MM.1S (cell line): ENCODE measurements at regions not wholly inside any gene's neighbourhood (a gene's known extent, or its start where the extent isn't known, plus 50 kb on each side); places are given as distances from the start of the nearest gene placed in this dataset.

Experiments used
- DNase-seq: peaks from one replicate; pipeline ENCODE4 v3.0.0-alpha.2; 2015
- H2AFZ ChIP-seq: fragments of 300-600 bp; sonication (generic); 2 replicates; pipeline ENCODE4 v1.6.0; 2016; ENCODE audit warnings: antibody characterized with exemption, low read length
- H3F3A ChIP-seq: fragments of 300-600 bp; sonication (generic); 2 replicates; pipeline ENCODE4 v1.6.1; 2016; ENCODE audit warnings: mild to moderate bottlenecking, antibody characterized with exemption, low read length, moderate library complexity, mixed read lengths; ENCODE audit not compliant: insufficient read depth
- H3K27ac ChIP-seq: fragments of 300-600 bp; sonication (generic); 2 replicates; pipeline ENCODE4 v1.5.1; 2016; ENCODE audit warnings: mild to moderate bottlenecking, low read length
- H3K27me3 ChIP-seq: fragments of 300-600 bp; sonication (generic); replicated peaks from 2 replicates; pipeline ENCODE4 v1.6.0; 2016; ENCODE audit warnings: low read length; ENCODE audit not compliant: insufficient read depth
- H3K36me3 ChIP-seq: fragments of 300-600 bp; sonication (generic); replicated peaks from 2 replicates; pipeline ENCODE4 v1.6.1; 2016; ENCODE audit warnings: mild to moderate bottlenecking, low read length, mixed read lengths; ENCODE audit not compliant: insufficient read depth
- H3K4me1 ChIP-seq: fragments of 300-600 bp; sonication (generic); 2 replicates; pipeline ENCODE4 v1.6.1; 2016; ENCODE audit warnings: low read length, mixed read lengths
- H3K4me2 ChIP-seq: fragments of 300-600 bp; sonication (generic); 2 replicates; pipeline ENCODE4 v1.6.0; 2016; ENCODE audit warnings: low read depth, low read length
- H3K4me3 ChIP-seq: fragments of 300-600 bp; sonication (generic); 2 replicates; pipeline ENCODE4 v1.5.1; 2016; ENCODE audit warnings: low read length, mixed read lengths
- H3K79me2 ChIP-seq: fragments of 300-600 bp; sonication (generic); 2 replicates; pipeline ENCODE4 v1.6.1; 2016; ENCODE audit warnings: mixed run types, low read length, mixed read lengths
- H3K9ac ChIP-seq: fragments of 300-600 bp; sonication (generic); 2 replicates; pipeline ENCODE4 v1.6.1; 2016; ENCODE audit warnings: low read length, mixed read lengths
- H3K9me2 ChIP-seq: fragments of 300-600 bp; sonication (generic); replicated peaks from 2 replicates; pipeline ENCODE4 v1.6.1; 2016; ENCODE audit warnings: mild to moderate bottlenecking, low read length, mixed read lengths; ENCODE audit not compliant: insufficient read depth
- H3K9me3 ChIP-seq: fragments of 300-600 bp; sonication (generic); replicated peaks from 2 replicates; pipeline ENCODE4 v1.6.1; 2016; ENCODE audit warnings: mild to moderate bottlenecking, low read length, mixed read lengths; ENCODE audit not compliant: insufficient read depth
- H4K20me1 ChIP-seq: fragments of 300-600 bp; sonication (generic); 2 replicates; pipeline ENCODE4 v1.6.1; 2016; ENCODE audit warnings: mild to moderate bottlenecking, low read length, moderate library complexity, mixed read lengths; ENCODE audit not compliant: insufficient read depth
- EZH2 ChIP-seq: fragments of 300-600 bp; sonication (generic); optimal IDR thresholded peaks from 2 replicates; pipeline ENCODE3; 2017; ENCODE audit warnings: low read depth, mild to moderate bottlenecking, antibody characterized with exemption, low read length, mixed read lengths
- EZH2phosphoT487 ChIP-seq: fragments of 300-600 bp; sonication (generic); IDR thresholded peaks from 2 replicates; pipeline ENCODE4 v1.6.1; 2018; ENCODE audit warnings: antibody characterized with exemption, low read length
- TF ChIP-seq, protein P1 (sequence below): fragments of 300-600 bp; sonication (generic); IDR thresholded peaks from 2 replicates; pipeline ENCODE4 v1.5.1; 2016; ENCODE audit warnings: antibody characterized with exemption, low read length, mixed read lengths

DNA sequence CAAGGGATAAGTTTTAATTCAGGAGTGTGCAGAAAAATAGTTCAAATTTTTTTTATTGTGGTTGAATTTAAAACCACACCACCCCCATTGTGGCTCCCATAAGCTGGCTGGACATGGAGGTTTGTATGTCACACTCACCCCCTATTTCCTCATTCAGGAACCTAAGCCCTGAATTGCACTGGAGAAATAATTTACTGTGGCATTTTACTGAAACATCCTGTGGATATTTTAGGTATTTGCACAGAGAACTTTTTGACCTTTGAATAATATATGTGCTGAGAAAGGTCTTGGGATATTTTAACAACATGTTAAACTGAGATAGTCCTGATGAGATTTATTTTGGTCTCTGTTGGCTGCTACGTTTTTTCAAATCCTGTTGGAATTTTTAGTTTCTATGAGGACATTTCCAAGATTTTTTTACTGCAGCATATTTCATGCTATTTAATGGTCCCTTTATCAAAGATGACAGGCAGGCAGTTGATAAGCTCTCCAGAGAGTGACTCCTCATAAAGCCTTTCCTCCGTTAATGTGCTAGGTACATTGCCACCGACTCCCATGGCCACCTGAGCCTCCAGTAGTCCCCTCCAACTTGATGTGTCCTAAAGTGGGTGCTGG is 51.2 kb upstream of the PALM2AKAP2 start:
- Histone ChIP-seq H3K36me3 (no peaks in the 10 kb centered on the region), H3K9me2 (no peaks in the 10 kb centered on the region), H2AFZ (no peak overlapping the region), H4K20me1 (no peaks in the 10 kb centered on the region), H3K9ac (no peak overlapping the region), H3F3A (no peaks in the 10 kb centered on the region), H3K27ac (no peak overlapping the region), H3K4me3 (no peak overlapping the region), H3K27me3 (no peaks in the 10 kb centered on the region), H3K9me3 (no peaks in the 10 kb centered on the region), H3K4me2 (no peak overlapping the region), H3K4me1 (peaks cover 6% of the 10 kb centered on the region; the same call in 1 of the 2 replicates), H3K79me2 (no peaks in the 10 kb centered on the region)
- TF ChIP-seq, protein P1, sequence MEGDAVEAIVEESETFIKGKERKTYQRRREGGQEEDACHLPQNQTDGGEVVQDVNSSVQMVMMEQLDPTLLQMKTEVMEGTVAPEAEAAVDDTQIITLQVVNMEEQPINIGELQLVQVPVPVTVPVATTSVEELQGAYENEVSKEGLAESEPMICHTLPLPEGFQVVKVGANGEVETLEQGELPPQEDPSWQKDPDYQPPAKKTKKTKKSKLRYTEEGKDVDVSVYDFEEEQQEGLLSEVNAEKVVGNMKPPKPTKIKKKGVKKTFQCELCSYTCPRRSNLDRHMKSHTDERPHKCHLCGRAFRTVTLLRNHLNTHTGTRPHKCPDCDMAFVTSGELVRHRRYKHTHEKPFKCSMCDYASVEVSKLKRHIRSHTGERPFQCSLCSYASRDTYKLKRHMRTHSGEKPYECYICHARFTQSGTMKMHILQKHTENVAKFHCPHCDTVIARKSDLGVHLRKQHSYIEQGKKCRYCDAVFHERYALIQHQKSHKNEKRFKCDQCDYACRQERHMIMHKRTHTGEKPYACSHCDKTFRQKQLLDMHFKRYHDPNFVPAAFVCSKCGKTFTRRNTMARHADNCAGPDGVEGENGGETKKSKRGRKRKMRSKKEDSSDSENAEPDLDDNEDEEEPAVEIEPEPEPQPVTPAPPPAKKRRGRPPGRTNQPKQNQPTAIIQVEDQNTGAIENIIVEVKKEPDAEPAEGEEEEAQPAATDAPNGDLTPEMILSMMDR: no peak
- TF ChIP-seq EZH2 (no peak), EZH2phosphoT487 (no peak)
- DNase-seq: no peak

DNA sequence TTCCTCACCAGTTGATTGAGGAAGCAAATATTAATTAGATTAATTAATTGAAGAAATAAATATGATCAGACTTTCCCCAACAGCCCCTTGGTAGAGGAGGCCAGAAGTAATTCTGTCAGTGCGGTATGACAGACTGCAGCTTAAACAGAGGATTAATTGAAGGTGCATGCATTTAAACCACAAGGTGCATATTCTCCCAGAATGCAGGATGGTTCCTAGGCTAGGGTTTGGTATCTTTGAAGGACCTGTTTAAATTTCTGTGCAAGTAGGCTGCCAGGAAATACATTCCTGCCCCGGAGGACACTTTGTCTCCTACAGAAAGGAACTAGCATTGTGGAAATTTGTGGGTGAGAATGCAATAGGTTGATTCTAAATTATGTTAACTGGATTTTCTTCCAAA is 50.5 kb upstream of the PALM2AKAP2 start:
- DNase-seq: no peak
- Histone ChIP-seq H3K4me2 (no peak overlapping the region), H2AFZ (no peak overlapping the region), H3K27ac (no peak overlapping the region), H3K27me3 (no peaks in the 10 kb centered on the region), H3K4me3 (no peak overlapping the region), H4K20me1 (no peaks in the 10 kb centered on the region), H3K36me3 (no peaks in the 10 kb centered on the region), H3K9me2 (no peaks in the 10 kb centered on the region), H3K9me3 (no peaks in the 10 kb centered on the region), H3K79me2 (no peaks in the 10 kb centered on the region), H3K9ac (no peak overlapping the region), H3K4me1 (peaks cover 9% of the 10 kb centered on the region; the same call in 1 of the 2 replicates), H3F3A (no peaks in the 10 kb centered on the region)
- TF ChIP-seq EZH2 (no peak), EZH2phosphoT487 (no peak)
- TF ChIP-seq, protein P1: no peak
